ENCODE measurements at regions not wholly inside any gene's neighbourhood (a gene's known extent, or its start where the extent isn't known, plus 50 kb on each side); places are given as distances from the start of the nearest gene placed in this dataset.

DNA sequence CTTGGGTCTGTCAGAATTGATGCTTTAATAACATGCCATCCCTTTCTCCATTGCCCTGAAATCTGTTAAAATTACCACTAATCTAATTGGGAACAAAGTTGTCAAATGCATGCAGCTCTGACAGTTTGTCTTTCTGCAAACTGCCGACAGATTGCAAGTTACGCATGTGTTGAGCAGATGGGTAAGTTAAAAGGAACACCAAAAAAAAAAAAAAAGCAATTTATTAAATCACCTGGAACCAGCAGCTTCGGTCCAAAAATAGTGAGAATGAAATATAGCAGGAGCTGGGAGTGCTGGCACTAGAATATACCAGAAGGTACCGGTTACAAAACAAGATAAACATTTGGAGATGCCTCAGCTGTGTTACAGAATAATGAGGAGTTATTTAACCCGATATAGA, 149.6 kb upstream of the C1orf87 start:
- TF ChIP-seq, protein P1, sequence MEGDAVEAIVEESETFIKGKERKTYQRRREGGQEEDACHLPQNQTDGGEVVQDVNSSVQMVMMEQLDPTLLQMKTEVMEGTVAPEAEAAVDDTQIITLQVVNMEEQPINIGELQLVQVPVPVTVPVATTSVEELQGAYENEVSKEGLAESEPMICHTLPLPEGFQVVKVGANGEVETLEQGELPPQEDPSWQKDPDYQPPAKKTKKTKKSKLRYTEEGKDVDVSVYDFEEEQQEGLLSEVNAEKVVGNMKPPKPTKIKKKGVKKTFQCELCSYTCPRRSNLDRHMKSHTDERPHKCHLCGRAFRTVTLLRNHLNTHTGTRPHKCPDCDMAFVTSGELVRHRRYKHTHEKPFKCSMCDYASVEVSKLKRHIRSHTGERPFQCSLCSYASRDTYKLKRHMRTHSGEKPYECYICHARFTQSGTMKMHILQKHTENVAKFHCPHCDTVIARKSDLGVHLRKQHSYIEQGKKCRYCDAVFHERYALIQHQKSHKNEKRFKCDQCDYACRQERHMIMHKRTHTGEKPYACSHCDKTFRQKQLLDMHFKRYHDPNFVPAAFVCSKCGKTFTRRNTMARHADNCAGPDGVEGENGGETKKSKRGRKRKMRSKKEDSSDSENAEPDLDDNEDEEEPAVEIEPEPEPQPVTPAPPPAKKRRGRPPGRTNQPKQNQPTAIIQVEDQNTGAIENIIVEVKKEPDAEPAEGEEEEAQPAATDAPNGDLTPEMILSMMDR (conservative IDR thresholded peaks at IDR 0.05): no peak
- no peak for TF ChIP-seq EZH2 (IDR thresholded peaks at IDR 0.05; ENCODE audit: low read depth)
